Mesenchymal stem cell (in vitro differentiated cells and primary cell): ENCODE measurements at regions not wholly inside any gene's neighbourhood (a gene's known extent, or its start where the extent isn't known, plus 50 kb on each side); places are given as distances from the start of the nearest gene placed in this dataset.

Experiments
- DNase-seq: peaks from one replicate; pipeline ENCODE4 v3.0.0-alpha.2; 2013
- H2AFZ ChIP-seq: one replicate; pipeline ENCODE4 v1.6.1; 2013; ENCODE audit warnings: low read depth, mild to moderate bottlenecking, control low read depth, inconsistent platforms, low read length, moderate library complexity
- H2AK5ac ChIP-seq: 2 replicates; pipeline ENCODE4 v1.6.1; 2013; ENCODE audit warnings: low read length, moderate library complexity, mild to moderate bottlenecking, inconsistent platforms; ENCODE audit not compliant: severe bottlenecking
- H2BK120ac ChIP-seq: one replicate; pipeline ENCODE4 v1.6.1; 2013; ENCODE audit warnings: low read depth, mild to moderate bottlenecking, inconsistent platforms, low read length, moderate library complexity
- H2BK12ac ChIP-seq, 2 experiments: one replicate each; pipeline ENCODE4 v1.6.1; 2013; ENCODE audit warnings: inconsistent platforms in 2 of 2, low read length in 2 of 2, mild to moderate bottlenecking in 2 of 2, moderate library complexity in 2 of 2, control low read depth in 1 of 2
- H2BK15ac ChIP-seq: one replicate; pipeline ENCODE4 v1.6.1; 2013; ENCODE audit warnings: mild to moderate bottlenecking, low read depth, inconsistent platforms; ENCODE audit not compliant: poor library complexity, severe bottlenecking
- H2BK5ac ChIP-seq: 2 replicates; pipeline ENCODE4 v1.6.1; 2013; ENCODE audit warnings: low read depth, mild to moderate bottlenecking, low read length, control low read depth, inconsistent platforms; ENCODE audit not compliant: poor library complexity, severe bottlenecking
- H3K14ac ChIP-seq, 2 experiments: one replicate each; pipeline ENCODE4 v1.6.1; 2013; ENCODE audit warnings: inconsistent platforms in 2 of 2, low read length in 2 of 2, control low read depth in 1 of 2, mild to moderate bottlenecking in 1 of 2, moderate library complexity in 1 of 2
- H3K18ac ChIP-seq, 2 experiments: one replicate each; pipeline ENCODE4 v1.6.1; 2013; ENCODE audit warnings: inconsistent platforms in 2 of 2, low read length in 2 of 2, control low read depth in 1 of 2, low read depth in 1 of 2, mild to moderate bottlenecking in 1 of 2
- H3K23ac ChIP-seq, 2 experiments: one replicate each; pipeline ENCODE4 v1.6.1; 2013; ENCODE audit warnings: inconsistent platforms in 2 of 2, low read length in 2 of 2, mild to moderate bottlenecking in 2 of 2, moderate library complexity in 2 of 2, control low read depth in 1 of 2
- H3K27ac ChIP-seq: 2 replicates; pipeline ENCODE4 v1.5.1; 2013; ENCODE audit warnings: mild to moderate bottlenecking, moderate library complexity, low read length, control low read depth, inconsistent platforms; ENCODE audit not compliant: poor library complexity, severe bottlenecking
- H3K27me3 ChIP-seq, 2 experiments: 2 replicates each; pipeline versions ENCODE4 v1.6.1 to v1.7.0; 2013; ENCODE audit warnings: low read length in 2 of 2, mild to moderate bottlenecking in 2 of 2, moderate library complexity in 2 of 2, control low read depth in 1 of 2, inconsistent platforms in 1 of 2; ENCODE audit not compliant: control insufficient read depth in 1 of 2, insufficient read depth in 1 of 2
- H3K36me3 ChIP-seq, 2 experiments: 2 replicates each; pipeline versions ENCODE4 v1.6.1 to v1.7.0; 2013; ENCODE audit warnings: low read length in 2 of 2, control low read depth in 1 of 2, inconsistent platforms in 1 of 2, low read depth in 1 of 2, mild to moderate bottlenecking in 1 of 2; ENCODE audit not compliant: insufficient read depth in 2 of 2, control insufficient read depth in 1 of 2
- H3K4ac ChIP-seq, 2 experiments: one replicate each; pipeline ENCODE4 v1.6.1; 2013; ENCODE audit warnings: inconsistent platforms in 2 of 2, low read length in 2 of 2, mild to moderate bottlenecking in 2 of 2, moderate library complexity in 2 of 2, control low read depth in 1 of 2, low read depth in 1 of 2
- H3K4me1 ChIP-seq: 2 replicates; pipeline ENCODE4 v1.6.1; 2013; ENCODE audit warnings: low read depth, low read length, control low read depth; ENCODE audit not compliant: control insufficient read depth, insufficient read depth
- H3K4me2 ChIP-seq: 2 replicates; pipeline ENCODE4 v1.6.1; 2013; ENCODE audit warnings: low read length, mild to moderate bottlenecking, inconsistent platforms; ENCODE audit not compliant: poor library complexity, severe bottlenecking
- H3K4me3 ChIP-seq, 2 experiments: 2 replicates each; pipeline versions ENCODE4 v1.5.1 to v1.7.0; 2013; ENCODE audit warnings: low read length in 2 of 2, mild to moderate bottlenecking in 2 of 2, control low read depth in 1 of 2, low read depth in 1 of 2; ENCODE audit not compliant: insufficient read depth in 1 of 2
- H3K79me1 ChIP-seq: replicated peaks from 2 replicates; pipeline ENCODE4 v1.6.1; 2013; ENCODE audit warnings: mild to moderate bottlenecking, control low read depth, low read length, inconsistent platforms; ENCODE audit not compliant: poor library complexity, severe bottlenecking
- H3K9ac ChIP-seq: 2 replicates; pipeline ENCODE4 v1.7.0; 2013; ENCODE audit warnings: mild to moderate bottlenecking, low read length, moderate library complexity
- H3K9me3 ChIP-seq: 2 replicates; pipeline ENCODE4 v1.7.0; 2013; ENCODE audit warnings: mild to moderate bottlenecking, low read length; ENCODE audit not compliant: control insufficient read depth
- H4K8ac ChIP-seq: one replicate; pipeline ENCODE4 v1.6.1; 2013; ENCODE audit warnings: inconsistent platforms, mild to moderate bottlenecking, low read length, moderate library complexity
- H4K91ac ChIP-seq: one replicate; pipeline ENCODE4 v1.6.1; 2013; ENCODE audit warnings: mild to moderate bottlenecking, low read length, inconsistent platforms
- WGBS: methylation state at CpG from one replicate; pipeline ENCODE4 v1.1.7; 2013; ENCODE audit warnings: mixed read lengths; 5-methylcytosine and 5-hydroxymethylcytosine counted together

DNA sequence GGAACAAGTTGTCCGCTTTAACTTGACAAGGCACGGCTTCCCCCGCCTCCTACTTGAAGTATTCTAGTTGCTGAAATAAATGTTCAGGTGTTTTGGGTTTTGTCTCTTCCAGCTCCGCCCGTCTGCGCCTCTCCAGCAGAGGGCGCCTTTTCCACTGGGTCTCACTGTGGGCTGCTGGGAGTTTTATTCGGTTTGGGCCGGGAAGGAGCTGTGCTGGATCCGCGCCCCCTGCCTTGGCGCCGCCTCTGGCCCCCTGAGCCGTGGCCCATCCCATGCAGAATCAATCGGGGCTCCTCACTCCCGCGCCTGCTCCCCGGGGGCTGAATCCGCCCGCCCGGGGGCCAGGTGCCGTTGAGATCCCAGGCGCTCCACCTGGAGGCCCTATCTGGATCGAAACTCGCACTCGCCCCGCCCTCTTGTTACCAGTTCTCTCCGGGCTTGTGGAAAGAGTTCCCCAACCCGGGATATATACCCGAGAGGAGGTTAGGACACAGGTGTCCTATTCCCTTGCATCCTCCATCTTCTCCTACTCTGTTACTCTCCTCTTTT lies 51.0 kb upstream of the TCF21 start:
- peak overlapping the region; percentile 86 for H2AFZ ChIP-seq
- peak overlapping the region; percentile 78 for H4K8ac ChIP-seq
- H2BK5ac ChIP-seq, result no peak overlapping the region
- H3K4me3 ChIP-seq, result peak overlapping the region; percentile 69 to 70
- H3K9ac ChIP-seq, result peak overlapping the region; percentile 68
- H3K27ac ChIP-seq, result no peak overlapping the region
- H4K91ac ChIP-seq, result peak overlapping the region; percentile 40
- H3K4me1 ChIP-seq, result peaks cover 6% of the 10 kb centered on the region
- H3K14ac ChIP-seq, result peak overlapping the region in 1 of 2 experiments; percentile 31
- no peak overlapping the region for H2BK120ac ChIP-seq
- 11% methylated on average over 28 of the region's 30 CpGs for WGBS
- H2AK5ac ChIP-seq, result no peak overlapping the region
- H3K18ac ChIP-seq, result peak overlapping the region in 1 of 2 experiments; percentile 80
- H3K27me3 ChIP-seq, result no peaks in the 10 kb centered on the region
- no peaks in the 10 kb centered on the region for H3K36me3 ChIP-seq
- peak; percentile 52 for DNase-seq
- H3K4ac ChIP-seq, result no peak overlapping the region
- H3K4me2 ChIP-seq, result peak overlapping the region; percentile 86
- peak overlapping the region; percentile 63 for H2BK15ac ChIP-seq
- peak overlapping the region; percentile 21 to 78 for H2BK12ac ChIP-seq
- no peaks in the 10 kb centered on the region for H3K79me1 ChIP-seq
- no peaks in the 10 kb centered on the region for H3K9me3 ChIP-seq
- no peak overlapping the region for H3K23ac ChIP-seq
